Activated CD8-positive, alpha-beta memory T cell treated with anti-CD3 and anti-CD28 coated beads for 48 hours (primary cell): ENCODE measurements at regions not wholly inside any gene's neighbourhood (a gene's known extent, or its start where the extent isn't known, plus 50 kb on each side); places are given as distances from the start of the nearest gene placed in this dataset.

Experiments
- DNase-seq, 3 experiments: peaks; one replicate each; pipeline ENCODE4 v3.0.0-alpha.2; 2020; ENCODE audit warnings: low read depth in 2 of 3, low spot score in 2 of 3

GRCh38 chr11:62073061-62073460 is 50.8 kb upstream of the INCENP start:
- DNase-seq: no peak

GRCh38 chr11:62071408-62071807 is 52.4 kb upstream of the INCENP start:
- no peak for DNase-seq

- DNase-seq: no peak
Observed at GRCh38 chr11:62069986-62070919, 53.6 kb upstream of the INCENP start.

- DNase-seq: no peak
Observed at GRCh38 chr11:62069374-62069773, 54.4 kb upstream of the INCENP start.

- DNase-seq: no peak
Observed at GRCh38 chr11:62068730-62069129, 55.1 kb upstream of the INCENP start.

GRCh38 chr11:62067741-62068140 is 56.1 kb upstream of the INCENP start:
- no peak for DNase-seq

GRCh38 chr11:62064221-62064620 is 59.6 kb upstream of the INCENP start:
- DNase-seq: no peak

- DNase-seq: no peak
Observed at GRCh38 chr11:62062223-62062861, 61.5 kb upstream of the INCENP start.

- DNase-seq: no peak
Observed at GRCh38 chr11:62061356-62062222, 62.2 kb upstream of the INCENP start.

GRCh38 chr11:62057069-62057468 is 66.7 kb upstream of the INCENP start:
- no peak for DNase-seq

- DNase-seq: no peak
Observed at GRCh38 chr11:62055970-62056369, 67.8 kb upstream of the INCENP start.

GRCh38 chr11:62054484-62055121 is 69.2 kb upstream of the INCENP start:
- no peak for DNase-seq

GRCh38 chr11:62054081-62054480 is 69.7 kb upstream of the INCENP start:
- no peak for DNase-seq

GRCh38 chr11:62050716-62051115 is 73.1 kb upstream of the INCENP start:
- DNase-seq: no peak

- no peak for DNase-seq
Observed at GRCh38 chr11:62048100-62048499, 75.7 kb upstream of the INCENP start.

- no peak for DNase-seq
Observed at GRCh38 chr11:62046568-62047100, 77.2 kb upstream of the INCENP start.

- DNase-seq: no peak
Observed at GRCh38 chr11:62044639-62045121, 77.2 kb upstream of the FTH1 start.

- no peak for DNase-seq
Observed at GRCh38 chr11:62035293-62035692, 67.9 kb upstream of the FTH1 start.

GRCh38 chr11:62034036-62034338 is 66.6 kb upstream of the FTH1 start:
- no peak for DNase-seq

- no peak for DNase-seq
Observed at GRCh38 chr11:62033191-62034035, 66.0 kb upstream of the FTH1 start.
